Loucy (cell line): ENCODE measurements at regions not wholly inside any gene's neighbourhood (a gene's known extent, or its start where the extent isn't known, plus 50 kb on each side); places are given as distances from the start of the nearest gene placed in this dataset.

Experiments used
- H2AFZ ChIP-seq: fragments of 200-600 bp; sonication (generic); 2 replicates; pipeline ENCODE4 v1.6.0; 2016; ENCODE audit warnings: antibody characterized with exemption, mild to moderate bottlenecking, low read length, moderate library complexity
- H3F3A ChIP-seq: fragments of 200-600 bp; 2 replicates; pipeline ENCODE4 v1.6.0; 2016; ENCODE audit warnings: antibody characterized with exemption, low read depth, mild to moderate bottlenecking
- H3K27me3 ChIP-seq: fragments of 200-600 bp; sonication (generic); 2 replicates; pipeline ENCODE4 v1.6.1; 2014; ENCODE audit warnings: low read length, mild to moderate bottlenecking; ENCODE audit not compliant: insufficient read depth, poor library complexity, severe bottlenecking
- H3K36me3 ChIP-seq: fragments of 200-600 bp; sonication (generic); 2 replicates; pipeline ENCODE4 v1.6.1; 2016; ENCODE audit warnings: low read length; ENCODE audit not compliant: insufficient read depth
- H3K4me1 ChIP-seq: fragments of 200-600 bp; sonication (generic); 2 replicates; pipeline ENCODE4 v1.5.1; 2014; ENCODE audit warnings: low read length, mild to moderate bottlenecking; ENCODE audit not compliant: insufficient read depth, poor library complexity, severe bottlenecking
- H3K4me2 ChIP-seq: fragments of 200-600 bp; sonication (generic); 2 replicates; pipeline ENCODE4 v1.6.0; 2014; ENCODE audit warnings: antibody characterized with exemption, low read length, low read depth, mild to moderate bottlenecking; ENCODE audit not compliant: poor library complexity, severe bottlenecking
- H3K4me3 ChIP-seq: fragments of 200-600 bp; sonication (generic); 2 replicates; pipeline ENCODE4 v1.5.1; 2014; ENCODE audit warnings: low read length, mild to moderate bottlenecking, mixed read lengths; ENCODE audit not compliant: poor library complexity, severe bottlenecking
- H3K79me2 ChIP-seq: fragments of 200-600 bp; sonication (generic); 2 replicates; pipeline ENCODE4 v1.6.1; 2014; ENCODE audit warnings: low read length; ENCODE audit not compliant: insufficient read depth
- H3K9ac ChIP-seq: fragments of 200-600 bp; sonication (generic); 2 replicates; pipeline ENCODE4 v1.6.0; 2014; ENCODE audit warnings: mild to moderate bottlenecking, low read depth, low read length, moderate library complexity; ENCODE audit not compliant: poor library complexity, severe bottlenecking
- H3K9me2 ChIP-seq: fragments of 200-600 bp; sonication (generic); replicated peaks from 2 replicates; pipeline ENCODE4 v1.6.1; 2016; ENCODE audit warnings: low read depth, low read length, mixed read lengths
- H3K9me3 ChIP-seq: fragments of 200-600 bp; sonication (generic); 2 replicates; pipeline ENCODE4 v1.6.1; 2014; ENCODE audit warnings: mild to moderate bottlenecking, antibody characterized with exemption, low read length, low read depth; ENCODE audit not compliant: insufficient read depth
- H4K20me1 ChIP-seq: fragments of 200-600 bp; sonication (generic); 2 replicates; pipeline ENCODE4 v1.6.0; 2014; ENCODE audit warnings: antibody characterized with exemption, low read length, mild to moderate bottlenecking; ENCODE audit not compliant: insufficient read depth, poor library complexity, severe bottlenecking
- CTCF ChIP-seq: fragments of 200-600 bp; sonication (generic); conservative IDR thresholded peaks from 2 replicates; pipeline ENCODE4 v1.5.1; 2014; ENCODE audit warnings: mild to moderate bottlenecking, antibody characterized with exemption, low read length
- EZH2phosphoT487 ChIP-seq: fragments of 200-600 bp; IDR thresholded peaks from 2 replicates; pipeline ENCODE4 v1.6.1; 2018; ENCODE audit warnings: antibody characterized with exemption, mild to moderate bottlenecking, moderate library complexity, borderline replicate concordance

- no peaks in the 10 kb centered on the region for H3F3A ChIP-seq
- H3K79me2 ChIP-seq = no peaks in the 10 kb centered on the region
- no peak overlapping the region for H3K9ac ChIP-seq
- H4K20me1 ChIP-seq = no peaks in the 10 kb centered on the region
- no peak overlapping the region for H2AFZ ChIP-seq
- H3K9me2 ChIP-seq = no peaks in the 10 kb centered on the region
- H3K4me2 ChIP-seq = no peak overlapping the region
- no peak overlapping the region for H3K4me3 ChIP-seq
- H3K27me3 ChIP-seq = no peaks in the 10 kb centered on the region
- no peaks in the 10 kb centered on the region for H3K36me3 ChIP-seq
- H3K4me1 ChIP-seq = no peaks in the 10 kb centered on the region
- H3K9me3 ChIP-seq = no peaks in the 10 kb centered on the region; the same call in 1 of the 2 replicates
- TF ChIP-seq CTCF (no peak), EZH2phosphoT487 (no peak)
Measured at GRCh38 chr13:93080166-93080565, 146.4 kb upstream of the GPC6 start.

- H3K79me2 ChIP-seq = no peaks in the 10 kb centered on the region
- H3K9me2 ChIP-seq = no peaks in the 10 kb centered on the region
- H3K9me3 ChIP-seq = no peaks in the 10 kb centered on the region; the same call in 1 of the 2 replicates
- H3K27me3 ChIP-seq = no peaks in the 10 kb centered on the region
- no peak overlapping the region for H3K9ac ChIP-seq
- H3K4me1 ChIP-seq = no peaks in the 10 kb centered on the region
- H3K4me3 ChIP-seq = no peak overlapping the region
- no peaks in the 10 kb centered on the region for H3K36me3 ChIP-seq
- no peak for TF ChIP-seq CTCF
- no peak for TF ChIP-seq EZH2phosphoT487
- H4K20me1 ChIP-seq = no peaks in the 10 kb centered on the region
- no peak overlapping the region for H2AFZ ChIP-seq
- no peak overlapping the region for H3K4me2 ChIP-seq
- no peaks in the 10 kb centered on the region for H3F3A ChIP-seq
Measured at GRCh38 chr13:93080587-93080986, 146.0 kb upstream of the GPC6 start.

- Histone ChIP-seq H3K9me3 (no peaks in the 10 kb centered on the region), H3F3A (no peaks in the 10 kb centered on the region), H3K27me3 (no peaks in the 10 kb centered on the region), H3K79me2 (no peaks in the 10 kb centered on the region), H4K20me1 (no peaks in the 10 kb centered on the region), H3K36me3 (no peaks in the 10 kb centered on the region), H3K4me3 (no peak overlapping the region), H3K9ac (no peak overlapping the region), H3K9me2 (no peaks in the 10 kb centered on the region), H3K4me2 (no peak overlapping the region), H2AFZ (no peak overlapping the region), H3K4me1 (no peaks in the 10 kb centered on the region)
- TF ChIP-seq CTCF (no peak), EZH2phosphoT487 (no peak)
Measured at GRCh38 chr13:93086329-93086728, 140.3 kb upstream of the GPC6 start.
